MM.1S (cell line): ENCODE measurements at regions not wholly inside any gene's neighbourhood (a gene's known extent, or its start where the extent isn't known, plus 50 kb on each side); places are given as distances from the start of the nearest gene placed in this dataset.

Source experiments
- EZH2 ChIP-seq: fragments of 300-600 bp; sonication (generic); optimal IDR thresholded peaks from 2 replicates; pipeline ENCODE3; 2017; ENCODE audit warnings: low read depth, mild to moderate bottlenecking, antibody characterized with exemption, low read length, mixed read lengths
- EZH2phosphoT487 ChIP-seq: fragments of 300-600 bp; sonication (generic); IDR thresholded peaks from 2 replicates; pipeline ENCODE4 v1.6.1; 2018; ENCODE audit warnings: antibody characterized with exemption, low read length
- TF ChIP-seq, protein P1 (sequence below): fragments of 300-600 bp; sonication (generic); IDR thresholded peaks from 2 replicates; pipeline ENCODE4 v1.5.1; 2016; ENCODE audit warnings: antibody characterized with exemption, low read length, mixed read lengths

DNA sequence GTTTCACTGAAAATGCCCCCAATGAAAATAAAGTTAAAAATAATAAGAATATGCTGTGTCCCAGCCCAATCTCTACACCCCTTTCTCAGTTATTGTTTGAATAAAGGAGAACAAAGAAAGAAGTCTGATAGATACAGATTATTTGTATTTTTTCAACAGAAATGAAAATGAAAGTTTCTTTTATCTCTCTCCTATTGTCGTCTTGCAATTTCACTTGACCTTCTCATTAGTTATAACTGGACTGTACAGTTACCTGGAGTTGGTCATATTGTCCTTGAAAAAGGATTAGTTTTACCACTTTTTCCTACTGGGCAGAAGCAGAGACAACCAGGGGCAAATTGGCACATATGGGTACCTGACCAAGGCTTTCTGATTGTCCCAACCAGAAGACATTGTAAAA lies 440.0 kb downstream of the PDCD6IP start:
- TF ChIP-seq, protein P1, sequence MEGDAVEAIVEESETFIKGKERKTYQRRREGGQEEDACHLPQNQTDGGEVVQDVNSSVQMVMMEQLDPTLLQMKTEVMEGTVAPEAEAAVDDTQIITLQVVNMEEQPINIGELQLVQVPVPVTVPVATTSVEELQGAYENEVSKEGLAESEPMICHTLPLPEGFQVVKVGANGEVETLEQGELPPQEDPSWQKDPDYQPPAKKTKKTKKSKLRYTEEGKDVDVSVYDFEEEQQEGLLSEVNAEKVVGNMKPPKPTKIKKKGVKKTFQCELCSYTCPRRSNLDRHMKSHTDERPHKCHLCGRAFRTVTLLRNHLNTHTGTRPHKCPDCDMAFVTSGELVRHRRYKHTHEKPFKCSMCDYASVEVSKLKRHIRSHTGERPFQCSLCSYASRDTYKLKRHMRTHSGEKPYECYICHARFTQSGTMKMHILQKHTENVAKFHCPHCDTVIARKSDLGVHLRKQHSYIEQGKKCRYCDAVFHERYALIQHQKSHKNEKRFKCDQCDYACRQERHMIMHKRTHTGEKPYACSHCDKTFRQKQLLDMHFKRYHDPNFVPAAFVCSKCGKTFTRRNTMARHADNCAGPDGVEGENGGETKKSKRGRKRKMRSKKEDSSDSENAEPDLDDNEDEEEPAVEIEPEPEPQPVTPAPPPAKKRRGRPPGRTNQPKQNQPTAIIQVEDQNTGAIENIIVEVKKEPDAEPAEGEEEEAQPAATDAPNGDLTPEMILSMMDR, result no peak
- TF ChIP-seq EZH2phosphoT487, result no peak
- TF ChIP-seq EZH2, result no peak
